ENCODE measurements at regions not wholly inside any gene's neighbourhood (a gene's known extent, or its start where the extent isn't known, plus 50 kb on each side); places are given as distances from the start of the nearest gene placed in this dataset.

- no peak overlapping the region for H3K27ac ChIP-seq (ENCODE audit: low read depth, low read length)
- no peak overlapping the region for H3K9ac ChIP-seq (ENCODE audit: low read depth in 1 of 3, low read length in 3 of 3)
- H3K4me1 ChIP-seq (ENCODE audit: control insufficient read depth in 3 of 3, insufficient read depth in 3 of 3, low read length in 3 of 3): no peaks in the 10 kb centered on the region
- H3K9me3 ChIP-seq (ENCODE audit: control insufficient read depth in 3 of 3, low read length in 3 of 3): no peaks in the 10 kb centered on the region
- no peaks in the 10 kb centered on the region for H3K27me3 ChIP-seq (ENCODE audit: control insufficient read depth in 3 of 3, insufficient read depth in 3 of 3, low read length in 3 of 3)
- no peaks in the 10 kb centered on the region for H3K36me3 ChIP-seq (ENCODE audit: control insufficient read depth in 3 of 3, insufficient read depth in 3 of 3, low read length in 3 of 3)
- no peak overlapping the region for H3K4me3 ChIP-seq (ENCODE audit: low read length in 3 of 3)
Measured at GRCh38 chr11:91257667-91258066, 967.0 kb upstream of the FAT3 start.

- no peaks in the 10 kb centered on the region for H3K9me3 ChIP-seq (ENCODE audit: control insufficient read depth in 3 of 3, low read length in 3 of 3)
- H3K9ac ChIP-seq (ENCODE audit: low read depth in 1 of 3, low read length in 3 of 3): no peak overlapping the region
- H3K4me1 ChIP-seq (ENCODE audit: control insufficient read depth in 3 of 3, insufficient read depth in 3 of 3, low read length in 3 of 3): no peaks in the 10 kb centered on the region
- H3K36me3 ChIP-seq (ENCODE audit: control insufficient read depth in 3 of 3, insufficient read depth in 3 of 3, low read length in 3 of 3): no peaks in the 10 kb centered on the region
- no peaks in the 10 kb centered on the region for H3K27me3 ChIP-seq (ENCODE audit: control insufficient read depth in 3 of 3, insufficient read depth in 3 of 3, low read length in 3 of 3)
- H3K4me3 ChIP-seq (ENCODE audit: low read length in 3 of 3): no peak overlapping the region
- H3K27ac ChIP-seq (ENCODE audit: low read depth, low read length): no peak overlapping the region
Measured at GRCh38 chr11:91248199-91248807, 976.3 kb upstream of the FAT3 start.

- H3K9ac ChIP-seq (ENCODE audit: low read depth in 1 of 3, low read length in 3 of 3): no peak overlapping the region
- H3K36me3 ChIP-seq (ENCODE audit: control insufficient read depth in 3 of 3, insufficient read depth in 3 of 3, low read length in 3 of 3): no peaks in the 10 kb centered on the region
- no peaks in the 10 kb centered on the region for H3K9me3 ChIP-seq (ENCODE audit: control insufficient read depth in 3 of 3, low read length in 3 of 3)
- no peak overlapping the region for H3K4me3 ChIP-seq (ENCODE audit: low read length in 3 of 3)
- H3K27me3 ChIP-seq (ENCODE audit: control insufficient read depth in 3 of 3, insufficient read depth in 3 of 3, low read length in 3 of 3): no peaks in the 10 kb centered on the region
- H3K4me1 ChIP-seq (ENCODE audit: control insufficient read depth in 3 of 3, insufficient read depth in 3 of 3, low read length in 3 of 3): no peaks in the 10 kb centered on the region
- H3K27ac ChIP-seq (ENCODE audit: low read depth, low read length): no peak overlapping the region
Measured at GRCh38 chr11:91247009-91247735, 977.4 kb upstream of the FAT3 start.

- no peaks in the 10 kb centered on the region for H3K27me3 ChIP-seq (ENCODE audit: control insufficient read depth in 3 of 3, insufficient read depth in 3 of 3, low read length in 3 of 3)
- H3K4me1 ChIP-seq (ENCODE audit: control insufficient read depth in 3 of 3, insufficient read depth in 3 of 3, low read length in 3 of 3): no peaks in the 10 kb centered on the region
- H3K27ac ChIP-seq (ENCODE audit: low read depth, low read length): no peak overlapping the region
- no peaks in the 10 kb centered on the region for H3K9me3 ChIP-seq (ENCODE audit: control insufficient read depth in 3 of 3, low read length in 3 of 3)
- no peak overlapping the region for H3K9ac ChIP-seq (ENCODE audit: low read depth in 1 of 3, low read length in 3 of 3)
- no peak overlapping the region for H3K4me3 ChIP-seq (ENCODE audit: low read length in 3 of 3)
- no peaks in the 10 kb centered on the region for H3K36me3 ChIP-seq (ENCODE audit: control insufficient read depth in 3 of 3, insufficient read depth in 3 of 3, low read length in 3 of 3)
Measured at GRCh38 chr11:91244912-91245311, 979.7 kb upstream of the FAT3 start.

- Histone ChIP-seq H3K27me3 (ENCODE audit: control insufficient read depth in 3 of 3, insufficient read depth in 3 of 3, low read length in 3 of 3) (no peaks in the 10 kb centered on the region), H3K27ac (ENCODE audit: low read depth, low read length) (no peak overlapping the region), H3K9ac (ENCODE audit: low read depth in 1 of 3, low read length in 3 of 3) (no peak overlapping the region), H3K4me3 (ENCODE audit: low read length in 3 of 3) (no peak overlapping the region), H3K9me3 (ENCODE audit: control insufficient read depth in 3 of 3, low read length in 3 of 3) (no peaks in the 10 kb centered on the region), H3K36me3 (ENCODE audit: control insufficient read depth in 3 of 3, insufficient read depth in 3 of 3, low read length in 3 of 3) (no peaks in the 10 kb centered on the region), H3K4me1 (ENCODE audit: control insufficient read depth in 3 of 3, insufficient read depth in 3 of 3, low read length in 3 of 3) (no peaks in the 10 kb centered on the region)
Measured at GRCh38 chr11:91243630-91244029, 981.0 kb upstream of the FAT3 start.

GRCh38 chr11:91243051-91243450 lies 981.6 kb upstream of the FAT3 start:
- Histone ChIP-seq H3K27me3 (ENCODE audit: control insufficient read depth in 3 of 3, insufficient read depth in 3 of 3, low read length in 3 of 3) (no peaks in the 10 kb centered on the region), H3K4me1 (ENCODE audit: control insufficient read depth in 3 of 3, insufficient read depth in 3 of 3, low read length in 3 of 3) (no peaks in the 10 kb centered on the region), H3K9ac (ENCODE audit: low read depth in 1 of 3, low read length in 3 of 3) (no peak overlapping the region), H3K36me3 (ENCODE audit: control insufficient read depth in 3 of 3, insufficient read depth in 3 of 3, low read length in 3 of 3) (no peaks in the 10 kb centered on the region), H3K27ac (ENCODE audit: low read depth, low read length) (no peak overlapping the region), H3K4me3 (ENCODE audit: low read length in 3 of 3) (no peak overlapping the region), H3K9me3 (ENCODE audit: control insufficient read depth in 3 of 3, low read length in 3 of 3) (no peaks in the 10 kb centered on the region)

GRCh38 chr11:91241226-91241625 lies 983.4 kb upstream of the FAT3 start:
- H3K27ac ChIP-seq (ENCODE audit: low read depth, low read length): no peak overlapping the region
- no peak overlapping the region for H3K9ac ChIP-seq (ENCODE audit: low read depth in 1 of 3, low read length in 3 of 3)
- H3K9me3 ChIP-seq (ENCODE audit: control insufficient read depth in 3 of 3, low read length in 3 of 3): no peaks in the 10 kb centered on the region
- no peak overlapping the region for H3K4me3 ChIP-seq (ENCODE audit: low read length in 3 of 3)
- H3K36me3 ChIP-seq (ENCODE audit: control insufficient read depth in 3 of 3, insufficient read depth in 3 of 3, low read length in 3 of 3): no peaks in the 10 kb centered on the region
- H3K4me1 ChIP-seq (ENCODE audit: control insufficient read depth in 3 of 3, insufficient read depth in 3 of 3, low read length in 3 of 3): no peaks in the 10 kb centered on the region
- no peaks in the 10 kb centered on the region for H3K27me3 ChIP-seq (ENCODE audit: control insufficient read depth in 3 of 3, insufficient read depth in 3 of 3, low read length in 3 of 3)

GRCh38 chr11:91239359-91239758 lies 985.3 kb upstream of the FAT3 start:
- Histone ChIP-seq H3K4me1 (ENCODE audit: control insufficient read depth in 3 of 3, insufficient read depth in 3 of 3, low read length in 3 of 3) (no peaks in the 10 kb centered on the region), H3K9me3 (ENCODE audit: control insufficient read depth in 3 of 3, low read length in 3 of 3) (no peaks in the 10 kb centered on the region), H3K4me3 (ENCODE audit: low read length in 3 of 3) (no peak overlapping the region), H3K27me3 (ENCODE audit: control insufficient read depth in 3 of 3, insufficient read depth in 3 of 3, low read length in 3 of 3) (no peaks in the 10 kb centered on the region), H3K9ac (ENCODE audit: low read depth in 1 of 3, low read length in 3 of 3) (no peak overlapping the region), H3K36me3 (ENCODE audit: control insufficient read depth in 3 of 3, insufficient read depth in 3 of 3, low read length in 3 of 3) (no peaks in the 10 kb centered on the region), H3K27ac (ENCODE audit: low read depth, low read length) (no peak overlapping the region)

GRCh38 chr11:91231226-91231625 lies 993.4 kb upstream of the FAT3 start:
- Histone ChIP-seq H3K9ac (ENCODE audit: low read depth in 1 of 3, low read length in 3 of 3) (no peak overlapping the region), H3K4me3 (ENCODE audit: low read length in 3 of 3) (no peak overlapping the region), H3K27me3 (ENCODE audit: control insufficient read depth in 3 of 3, insufficient read depth in 3 of 3, low read length in 3 of 3) (no peaks in the 10 kb centered on the region), H3K9me3 (ENCODE audit: control insufficient read depth in 3 of 3, low read length in 3 of 3) (no peaks in the 10 kb centered on the region), H3K4me1 (ENCODE audit: control insufficient read depth in 3 of 3, insufficient read depth in 3 of 3, low read length in 3 of 3) (no peaks in the 10 kb centered on the region), H3K36me3 (ENCODE audit: control insufficient read depth in 3 of 3, insufficient read depth in 3 of 3, low read length in 3 of 3) (no peaks in the 10 kb centered on the region), H3K27ac (ENCODE audit: low read depth, low read length) (no peak overlapping the region)

- Histone ChIP-seq H3K36me3 (ENCODE audit: control insufficient read depth in 3 of 3, insufficient read depth in 3 of 3, low read length in 3 of 3) (no peaks in the 10 kb centered on the region), H3K4me1 (ENCODE audit: control insufficient read depth in 3 of 3, insufficient read depth in 3 of 3, low read length in 3 of 3) (no peaks in the 10 kb centered on the region), H3K27me3 (ENCODE audit: control insufficient read depth in 3 of 3, insufficient read depth in 3 of 3, low read length in 3 of 3) (no peaks in the 10 kb centered on the region), H3K27ac (ENCODE audit: low read depth, low read length) (no peak overlapping the region), H3K9ac (ENCODE audit: low read depth in 1 of 3, low read length in 3 of 3) (no peak overlapping the region), H3K9me3 (ENCODE audit: control insufficient read depth in 3 of 3, low read length in 3 of 3) (no peaks in the 10 kb centered on the region), H3K4me3 (ENCODE audit: low read length in 3 of 3) (no peak overlapping the region)
Measured at GRCh38 chr11:91230647-91231046, 994.0 kb upstream of the FAT3 start.

Measured in skeletal muscle tissue (tissue), 3 donors.